Neural progenitor cell (in vitro differentiated cells): ENCODE measurements at regions not wholly inside any gene's neighbourhood (a gene's known extent, or its start where the extent isn't known, plus 50 kb on each side); places are given as distances from the start of the nearest gene placed in this dataset.

Experiments
- CTCF ChIP-seq: fragments of 200-600 bp; sonication (generic); IDR thresholded peaks from 2 replicates; pipeline ENCODE4 v1.5.1; 2017; ENCODE audit warnings: antibody characterized with exemption, mild to moderate bottlenecking
- EZH2 ChIP-seq: fragments of 200-600 bp; sonication (generic); IDR thresholded peaks from 2 replicates; pipeline ENCODE4 v1.6.1; 2017; ENCODE audit warnings: antibody characterized with exemption, mild to moderate bottlenecking, moderate library complexity

- no peak for TF ChIP-seq CTCF
- no peak for TF ChIP-seq EZH2
Measured at GRCh38 chr2:133888107-133888506, 319.8 kb upstream of the NCKAP5 start.
